CD4-positive, alpha-beta T cell treated with Interleukin-1 beta for 1 hour (primary cell): ENCODE measurements at regions not wholly inside any gene's neighbourhood (a gene's known extent, or its start where the extent isn't known, plus 50 kb on each side); places are given as distances from the start of the nearest gene placed in this dataset.
"Not testable (repeated sequence)": the region's sequence is repeated elsewhere in the genome, so short reads cannot be mapped to it uniquely, and the experiment has no call there.

Experiments used
- DNase-seq, 2 donors: peaks; one replicate each; pipeline ENCODE4 v3.0.0-alpha.2; 2020 to 2022

- DNase-seq, result no peak
Measured at GRCh38 chr7:113292105-113292504, 173.8 kb upstream of the SMIM30 start.

- DNase-seq, result no peak
Measured at GRCh38 chr7:113291058-113291457, 172.7 kb upstream of the SMIM30 start.

GRCh38 chr7:113289140-113289740 is 170.9 kb upstream of the SMIM30 start:
- no peak for DNase-seq

- no peak for DNase-seq
Measured at GRCh38 chr7:113285411-113285810, 167.1 kb upstream of the SMIM30 start.

- no peak for DNase-seq
Measured at GRCh38 chr7:113283861-113284260, 165.5 kb upstream of the SMIM30 start.

GRCh38 chr7:113282875-113283274 is 164.5 kb upstream of the SMIM30 start:
- DNase-seq, result no peak

GRCh38 chr7:113281223-113281622 is 162.9 kb upstream of the SMIM30 start:
- DNase-seq, result no peak

- no peak for DNase-seq
Measured at GRCh38 chr7:113279256-113279655, 160.9 kb upstream of the SMIM30 start.

- DNase-seq, result no peak
Measured at GRCh38 chr7:113270790-113271189, 152.4 kb upstream of the SMIM30 start.

GRCh38 chr7:113269592-113269991 is 151.2 kb upstream of the SMIM30 start:
- DNase-seq, result not testable (repeated sequence)

GRCh38 chr7:113268757-113269156 is 150.4 kb upstream of the SMIM30 start:
- no peak for DNase-seq

- DNase-seq, result no peak
Measured at GRCh38 chr7:113267885-113268284, 149.5 kb upstream of the SMIM30 start.

- DNase-seq, result no peak
Measured at GRCh38 chr7:113267271-113267670, 148.9 kb upstream of the SMIM30 start.

GRCh38 chr7:113263749-113264148 is 145.4 kb upstream of the SMIM30 start:
- DNase-seq, result no peak

- not testable (repeated sequence) for DNase-seq
Measured at GRCh38 chr7:113263215-113263742, 144.9 kb upstream of the SMIM30 start.

GRCh38 chr7:113256883-113257531 is 138.7 kb upstream of the SMIM30 start:
- no peak for DNase-seq

GRCh38 chr7:113247198-113247597 is 128.8 kb upstream of the SMIM30 start:
- no peak for DNase-seq

GRCh38 chr7:113246738-113247137 is 128.4 kb upstream of the SMIM30 start:
- no peak for DNase-seq

- no peak for DNase-seq
Measured at GRCh38 chr7:113232885-113233284, 114.5 kb upstream of the SMIM30 start.

GRCh38 chr7:113230691-113231090 is 112.3 kb upstream of the SMIM30 start:
- no peak for DNase-seq

GRCh38 chr7:113217314-113217713 is 99.0 kb upstream of the SMIM30 start:
- no peak for DNase-seq

GRCh38 chr7:113216038-113216437 is 97.7 kb upstream of the SMIM30 start:
- DNase-seq, result no peak

- DNase-seq, result no peak
Measured at GRCh38 chr7:113209449-113210203, 91.3 kb upstream of the SMIM30 start.

- no peak for DNase-seq
Measured at GRCh38 chr7:113207931-113208330, 89.6 kb upstream of the SMIM30 start.
